ENCODE measurements at regions not wholly inside any gene's neighbourhood (a gene's known extent, or its start where the extent isn't known, plus 50 kb on each side); places are given as distances from the start of the nearest gene placed in this dataset.
"Not testable (repeated sequence)": the region's sequence is repeated elsewhere in the genome, so short reads cannot be mapped to it uniquely, and the experiment has no call there.

DNA sequence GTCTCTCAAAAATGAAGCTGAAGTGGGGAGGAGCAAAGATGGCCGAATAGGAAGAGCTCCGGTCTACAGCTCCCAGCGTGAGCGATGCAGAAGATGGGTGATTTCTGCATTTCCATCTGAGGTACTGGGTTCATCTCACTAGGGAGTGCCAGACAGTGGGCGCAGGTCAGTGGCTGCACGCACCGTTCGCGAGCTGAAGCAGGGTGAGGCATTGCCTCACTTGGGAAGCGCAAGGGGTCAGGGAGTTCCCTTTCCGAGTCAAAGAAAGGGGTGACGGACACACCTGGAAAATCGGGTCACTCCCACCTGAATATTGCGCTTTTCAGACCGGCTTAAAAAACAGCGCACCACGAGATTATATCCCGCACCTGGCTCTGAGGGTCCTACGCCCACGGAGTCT lies 132.8 kb downstream of the RSL24D1 start:
- not testable (repeated sequence) for H3K36me3 Mint-ChIP-seq (ENCODE audit: low read depth); H3K4me1 Mint-ChIP-seq (ENCODE audit: low read depth); H3K27me3 Mint-ChIP-seq; H3K4me3 Mint-ChIP-seq; H3K27ac Mint-ChIP-seq; DNase-seq
- H3K9me3 Mint-ChIP-seq, result peaks cover 18% of the 10 kb centered on the region

DNA sequence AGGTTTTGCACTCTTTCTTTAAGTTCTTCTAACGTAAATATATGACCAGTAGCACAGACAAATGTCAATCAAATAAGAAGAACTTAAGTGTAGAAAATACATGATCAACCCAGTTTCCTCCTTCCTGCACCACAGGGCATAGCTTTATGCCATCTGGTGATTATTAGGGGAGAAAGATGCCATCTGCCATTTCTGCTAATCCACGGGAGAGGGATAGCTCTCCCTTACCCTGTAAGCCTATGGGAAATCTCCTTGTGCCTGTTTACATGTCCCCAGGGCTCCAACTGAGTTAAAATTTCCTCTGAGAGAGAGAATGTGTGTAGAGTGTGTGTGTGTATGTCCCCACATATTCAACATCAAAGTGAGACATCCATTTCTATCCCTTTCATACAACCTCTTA lies 135.9 kb downstream of the RSL24D1 start:
- no peak overlapping the region for H3K4me3 Mint-ChIP-seq
- peaks cover 18% of the 10 kb centered on the region for H3K9me3 Mint-ChIP-seq
- H3K4me1 Mint-ChIP-seq (ENCODE audit: low read depth), result no peaks in the 10 kb centered on the region
- H3K27ac Mint-ChIP-seq, result no peak overlapping the region
- no peak for DNase-seq
- peaks cover 10% of the 10 kb centered on the region for H3K27me3 Mint-ChIP-seq
- no peaks in the 10 kb centered on the region for H3K36me3 Mint-ChIP-seq (ENCODE audit: low read depth)

DNA sequence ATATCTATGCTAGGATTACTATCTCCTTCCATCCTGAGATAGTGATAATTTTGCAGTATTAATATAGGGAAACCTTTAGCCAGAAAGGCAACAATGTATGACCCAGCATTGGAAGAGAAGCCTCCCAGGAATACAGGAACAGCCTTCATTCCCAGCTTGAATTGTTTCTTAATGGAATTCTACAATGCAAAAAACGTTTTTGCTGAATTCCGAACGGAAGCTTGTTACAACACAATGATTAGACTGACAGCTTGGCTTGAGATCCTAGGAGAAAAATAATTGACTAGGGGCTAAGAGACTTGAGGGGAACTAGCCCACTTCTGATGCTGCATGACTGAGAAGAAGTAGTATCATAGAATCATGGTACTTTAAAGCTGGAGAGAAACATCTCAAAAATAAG lies 140.2 kb downstream of the RSL24D1 start:
- no peak overlapping the region for H3K4me3 Mint-ChIP-seq
- peaks cover 20% of the 10 kb centered on the region for H3K27me3 Mint-ChIP-seq
- H3K4me1 Mint-ChIP-seq (ENCODE audit: low read depth), result no peaks in the 10 kb centered on the region
- no peak overlapping the region for H3K27ac Mint-ChIP-seq
- DNase-seq, result no peak
- H3K36me3 Mint-ChIP-seq (ENCODE audit: low read depth), result no peaks in the 10 kb centered on the region
- H3K9me3 Mint-ChIP-seq, result peaks cover 3% of the 10 kb centered on the region

DNA sequence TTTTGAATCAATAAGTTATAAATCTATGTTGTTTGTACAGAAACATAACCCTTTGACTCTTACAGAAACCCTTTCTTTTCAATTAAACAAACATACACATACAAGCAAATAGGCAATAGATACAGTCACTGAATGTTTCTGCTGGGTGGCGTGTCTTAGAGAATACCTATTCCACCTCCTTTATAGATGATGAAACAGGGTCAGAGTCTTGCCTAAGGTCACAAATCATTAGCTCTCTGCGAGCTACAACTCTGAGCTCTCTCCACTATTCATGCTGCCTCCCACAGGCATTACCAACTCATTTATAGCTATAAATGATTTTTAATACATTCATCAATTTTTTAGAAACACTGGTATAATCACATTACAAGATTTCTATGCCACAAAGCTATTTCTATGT lies 152.6 kb downstream of the RSL24D1 start:
- no peak overlapping the region for H3K4me3 Mint-ChIP-seq
- no peaks in the 10 kb centered on the region for H3K36me3 Mint-ChIP-seq (ENCODE audit: low read depth)
- DNase-seq, result no peak
- H3K4me1 Mint-ChIP-seq (ENCODE audit: low read depth), result no peaks in the 10 kb centered on the region
- no peaks in the 10 kb centered on the region for H3K9me3 Mint-ChIP-seq
- H3K27ac Mint-ChIP-seq, result no peak overlapping the region
- peaks cover 13% of the 10 kb centered on the region for H3K27me3 Mint-ChIP-seq

DNA sequence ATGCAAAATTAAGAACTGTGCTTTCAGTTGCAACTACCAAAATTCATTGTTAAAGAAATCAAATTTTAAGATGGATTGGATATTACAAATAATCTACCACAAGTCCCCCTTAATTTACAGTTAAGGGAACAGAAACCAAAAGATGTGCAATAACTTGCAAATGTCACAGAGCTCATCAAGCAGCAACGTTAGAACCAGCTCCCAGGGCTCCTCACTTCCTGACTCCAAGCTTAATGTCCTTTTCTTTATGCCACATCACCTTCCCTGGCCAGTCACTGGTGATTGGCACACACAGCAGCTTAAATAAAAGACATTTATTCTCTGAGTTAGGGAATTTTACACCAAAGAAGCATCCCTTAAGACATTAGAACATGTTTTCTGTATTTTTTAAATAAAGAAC lies 159.7 kb downstream of the RSL24D1 start:
- H3K27ac Mint-ChIP-seq, result no peak overlapping the region
- no peaks in the 10 kb centered on the region for H3K36me3 Mint-ChIP-seq (ENCODE audit: low read depth)
- H3K4me1 Mint-ChIP-seq (ENCODE audit: low read depth), result no peaks in the 10 kb centered on the region
- no peaks in the 10 kb centered on the region for H3K9me3 Mint-ChIP-seq
- DNase-seq, result no peak
- no peak overlapping the region for H3K4me3 Mint-ChIP-seq
- no peaks in the 10 kb centered on the region for H3K27me3 Mint-ChIP-seq

DNA sequence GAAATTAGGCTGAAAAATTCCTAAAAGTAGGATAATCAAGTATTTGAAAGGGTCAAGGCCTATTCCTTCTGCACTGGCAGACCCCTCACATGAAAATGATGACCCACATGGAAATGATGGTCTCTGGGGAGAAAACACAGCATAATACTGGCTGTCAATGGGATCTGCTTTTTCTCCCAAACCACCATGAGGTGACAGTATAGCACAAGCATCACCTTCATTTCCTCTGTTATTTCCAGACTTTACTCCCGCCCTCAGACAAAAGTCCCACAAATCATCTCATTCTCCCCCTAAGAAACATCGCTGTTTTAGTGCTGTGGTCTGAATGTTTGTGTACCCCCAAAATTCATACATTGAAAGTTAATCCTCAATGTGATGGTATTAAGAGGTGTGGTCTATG lies 161.0 kb downstream of the RSL24D1 start:
- no peak for DNase-seq
- Mint-ChIP-seq H3K36me3 (ENCODE audit: low read depth) (no peaks in the 10 kb centered on the region), H3K27ac (no peak overlapping the region), H3K4me3 (no peak overlapping the region), H3K4me1 (ENCODE audit: low read depth) (no peaks in the 10 kb centered on the region), H3K9me3 (no peaks in the 10 kb centered on the region), H3K27me3 (no peaks in the 10 kb centered on the region)

DNA sequence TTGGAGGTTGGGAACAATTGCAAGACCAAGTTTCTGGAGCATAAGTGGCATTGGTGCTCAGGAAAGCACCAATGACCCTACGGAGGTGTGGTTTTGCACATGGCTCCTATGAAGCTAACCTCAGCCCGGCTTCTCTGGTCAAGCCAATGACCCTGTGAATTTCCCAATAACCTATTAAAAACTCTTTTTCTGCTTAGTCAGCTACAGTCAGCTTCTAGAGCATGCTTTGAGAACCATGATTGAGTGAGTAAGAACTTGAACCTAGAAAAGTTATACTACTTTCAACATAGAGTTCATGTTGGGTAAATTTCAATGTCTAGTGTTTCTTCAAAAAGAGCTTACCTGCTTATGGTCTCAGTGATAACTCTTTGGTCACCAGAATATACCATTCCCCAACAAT lies 163.2 kb downstream of the RSL24D1 start:
- Mint-ChIP-seq H3K4me1 (ENCODE audit: low read depth) (no peaks in the 10 kb centered on the region), H3K27me3 (peaks cover 5% of the 10 kb centered on the region), H3K36me3 (ENCODE audit: low read depth) (no peaks in the 10 kb centered on the region), H3K9me3 (no peaks in the 10 kb centered on the region), H3K27ac (no peak overlapping the region), H3K4me3 (no peak overlapping the region)
- DNase-seq, result no peak

DNA sequence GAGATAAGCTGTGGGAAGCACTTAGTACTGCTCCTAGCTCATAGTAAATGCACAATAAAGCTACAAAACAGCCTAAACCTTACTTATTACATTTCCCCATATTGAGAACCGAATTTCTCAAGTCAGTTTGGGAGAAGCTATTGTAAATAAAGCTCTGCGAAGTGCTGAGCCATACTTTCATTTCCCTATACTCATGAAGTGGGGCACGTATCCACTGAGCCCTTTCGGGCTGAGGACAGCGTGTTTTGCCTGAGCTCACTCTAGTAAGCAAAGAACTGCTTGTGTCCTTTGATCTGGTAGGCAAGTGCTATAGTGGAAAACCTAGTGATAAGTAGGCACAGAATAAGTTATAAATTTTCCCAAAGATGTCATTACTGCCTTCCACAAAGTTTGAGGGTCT lies 165.0 kb downstream of the RSL24D1 start:
- Mint-ChIP-seq H3K4me3 (no peak overlapping the region), H3K4me1 (ENCODE audit: low read depth) (no peaks in the 10 kb centered on the region), H3K9me3 (no peaks in the 10 kb centered on the region), H3K27ac (no peak overlapping the region), H3K36me3 (ENCODE audit: low read depth) (no peaks in the 10 kb centered on the region), H3K27me3 (peaks cover 10% of the 10 kb centered on the region)
- no peak for DNase-seq

DNA sequence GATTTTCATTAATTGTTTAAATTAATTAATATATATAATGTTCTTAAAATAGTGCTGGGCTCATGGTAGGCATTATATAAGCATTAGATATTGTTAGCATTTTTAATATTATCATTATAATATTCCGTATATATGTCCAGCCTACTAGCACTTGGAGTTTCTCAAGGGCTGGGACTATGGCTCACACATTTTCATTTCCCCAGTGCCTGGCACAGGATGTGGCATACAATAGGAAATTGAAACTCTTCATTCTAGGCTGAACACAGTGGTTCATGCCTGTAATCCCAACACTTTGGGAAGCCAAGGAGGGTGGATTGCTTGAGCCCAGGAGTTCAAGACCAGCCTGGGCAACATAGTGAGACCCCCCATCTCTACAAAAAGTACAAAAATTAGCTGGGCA lies 170.4 kb downstream of the RSL24D1 start:
- H3K9me3 Mint-ChIP-seq, result no peaks in the 10 kb centered on the region
- H3K36me3 Mint-ChIP-seq (ENCODE audit: low read depth), result no peaks in the 10 kb centered on the region
- DNase-seq, result no peak
- no peaks in the 10 kb centered on the region for H3K4me1 Mint-ChIP-seq (ENCODE audit: low read depth)
- no peak overlapping the region for H3K4me3 Mint-ChIP-seq
- H3K27ac Mint-ChIP-seq, result no peak overlapping the region
- peaks cover 26% of the 10 kb centered on the region for H3K27me3 Mint-ChIP-seq

DNA sequence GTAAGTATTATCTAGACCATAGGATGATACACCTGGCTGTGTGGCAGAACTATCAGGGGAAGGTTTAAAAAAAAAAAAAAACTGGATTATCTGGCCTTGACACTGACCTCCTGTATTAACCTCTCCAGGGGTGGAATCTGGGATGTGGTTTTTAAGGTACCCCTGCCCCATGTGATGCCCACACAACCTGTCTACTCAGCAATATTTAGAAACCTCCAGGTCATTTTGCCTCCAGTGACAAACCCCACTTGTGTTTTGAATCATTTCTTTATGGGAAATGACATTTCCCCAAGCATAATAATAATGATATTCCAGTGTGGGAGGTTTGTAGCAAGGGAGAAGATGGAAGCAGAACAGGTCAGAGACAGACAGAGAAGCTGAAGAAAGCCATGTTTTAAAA lies 179.1 kb downstream of the RSL24D1 start:
- Mint-ChIP-seq H3K27me3 (peaks cover 6% of the 10 kb centered on the region), H3K27ac (no peak overlapping the region), H3K9me3 (no peaks in the 10 kb centered on the region), H3K36me3 (ENCODE audit: low read depth) (no peaks in the 10 kb centered on the region), H3K4me1 (ENCODE audit: low read depth) (no peaks in the 10 kb centered on the region), H3K4me3 (no peak overlapping the region)
- DNase-seq, result no peak

DNA sequence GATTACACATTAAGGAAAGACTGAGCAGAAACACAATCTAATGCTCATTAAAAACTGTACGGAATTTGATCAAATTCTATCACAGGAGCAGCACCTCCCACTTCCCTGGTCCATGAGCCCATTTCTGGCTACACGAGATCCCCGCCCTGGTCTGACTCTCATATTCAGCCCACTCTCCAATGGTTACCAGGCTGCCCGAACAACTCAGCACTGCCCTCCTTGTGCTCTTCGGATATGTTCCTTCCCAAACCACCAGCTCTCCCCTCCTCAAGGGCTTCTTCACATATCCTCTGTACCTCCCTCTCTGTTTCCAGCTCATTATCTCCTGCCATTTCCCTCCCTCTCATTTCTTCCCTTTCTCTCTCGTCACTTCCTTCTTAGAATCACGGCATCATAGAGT lies 180.5 kb downstream of the RSL24D1 start:
- Mint-ChIP-seq H3K4me1 (ENCODE audit: low read depth) (no peaks in the 10 kb centered on the region), H3K4me3 (no peak overlapping the region), H3K36me3 (ENCODE audit: low read depth) (no peaks in the 10 kb centered on the region), H3K27me3 (peaks cover 6% of the 10 kb centered on the region), H3K9me3 (no peaks in the 10 kb centered on the region), H3K27ac (no peak overlapping the region)
- DNase-seq, result no peak

DNA sequence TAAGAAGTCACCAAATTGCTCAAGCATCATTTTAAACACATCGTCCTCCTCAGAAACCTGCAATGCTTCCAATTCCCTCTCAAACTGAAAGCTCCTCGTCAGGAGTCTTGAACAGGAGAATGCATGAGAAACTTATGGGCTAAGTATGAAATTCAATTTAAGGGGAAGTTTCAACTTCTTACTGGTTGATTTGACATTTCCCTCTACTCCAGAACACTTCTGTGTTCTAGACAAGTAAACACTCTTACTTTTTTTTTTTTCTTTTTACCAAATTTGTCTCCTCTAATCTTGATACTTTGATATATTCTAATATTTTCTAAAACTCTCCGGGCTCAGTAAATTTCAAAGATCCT lies 181.7 kb downstream of the RSL24D1 start:
- H3K4me1 Mint-ChIP-seq (ENCODE audit: low read depth), result no peaks in the 10 kb centered on the region
- H3K27ac Mint-ChIP-seq, result no peak overlapping the region
- no peaks in the 10 kb centered on the region for H3K9me3 Mint-ChIP-seq
- peaks cover 6% of the 10 kb centered on the region for H3K27me3 Mint-ChIP-seq
- no peak overlapping the region for H3K4me3 Mint-ChIP-seq
- H3K36me3 Mint-ChIP-seq (ENCODE audit: low read depth), result no peaks in the 10 kb centered on the region
- no peak for DNase-seq

DNA sequence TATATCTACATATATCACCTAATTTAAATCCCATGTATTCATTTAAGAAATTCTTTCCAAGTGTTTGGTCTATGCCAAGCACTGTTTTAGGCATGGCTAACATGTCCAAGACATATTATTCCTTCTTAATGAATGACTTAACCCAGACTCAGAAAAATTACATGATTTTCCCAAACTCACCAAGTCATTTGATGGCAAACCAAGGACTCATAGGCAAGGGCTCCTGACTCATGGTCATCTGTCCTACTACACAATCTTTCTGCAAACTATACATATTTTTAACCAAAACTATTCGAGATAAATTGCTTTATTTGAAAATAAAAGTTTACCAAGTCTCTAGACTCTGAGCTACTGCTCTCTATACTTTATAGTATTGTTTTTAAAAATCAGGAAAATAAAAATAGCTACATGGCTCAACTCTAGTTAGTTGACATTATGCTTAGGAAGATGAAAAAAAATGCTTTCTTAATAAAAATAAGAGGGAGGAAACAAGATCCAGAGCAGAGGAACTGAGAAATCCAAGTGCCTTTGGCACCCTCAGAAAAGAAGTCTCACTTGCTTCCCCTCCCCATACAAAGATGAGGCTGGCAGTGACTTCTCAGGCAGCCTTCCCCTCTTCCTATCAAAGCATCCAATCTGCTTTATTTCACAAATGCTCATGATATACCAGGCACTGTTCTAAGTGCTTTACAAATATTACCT lies 182.2 kb downstream of the RSL24D1 start:
- no peak overlapping the region for H3K4me3 Mint-ChIP-seq
- no peaks in the 10 kb centered on the region for H3K4me1 Mint-ChIP-seq (ENCODE audit: low read depth)
- H3K36me3 Mint-ChIP-seq (ENCODE audit: low read depth), result no peaks in the 10 kb centered on the region
- H3K9me3 Mint-ChIP-seq, result no peaks in the 10 kb centered on the region
- no peak overlapping the region for H3K27ac Mint-ChIP-seq
- H3K27me3 Mint-ChIP-seq, result peaks cover 6% of the 10 kb centered on the region
- no peak for DNase-seq

DNA sequence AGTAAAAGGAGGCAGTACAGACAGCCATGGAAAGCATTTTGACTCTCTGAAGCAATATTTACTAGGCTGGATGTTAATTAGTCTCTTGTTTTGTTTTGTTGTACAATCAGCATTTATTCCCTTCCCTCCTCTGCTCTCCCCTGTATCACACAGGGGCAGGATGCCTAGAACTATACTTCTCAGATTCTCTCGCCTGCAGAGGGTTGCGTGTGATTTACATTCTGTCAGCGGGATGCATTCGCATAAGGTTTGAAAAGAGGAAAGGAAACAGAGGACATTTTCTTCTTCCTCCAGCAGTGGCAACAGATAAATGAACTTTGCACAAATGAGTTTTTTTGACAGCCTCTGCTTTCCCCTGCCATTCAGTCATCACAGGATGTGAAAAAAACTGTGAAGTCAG lies 188.3 kb downstream of the RSL24D1 start:
- Mint-ChIP-seq H3K27ac (no peak overlapping the region), H3K36me3 (ENCODE audit: low read depth) (no peaks in the 10 kb centered on the region), H3K27me3 (peaks cover 2% of the 10 kb centered on the region), H3K9me3 (no peaks in the 10 kb centered on the region), H3K4me1 (ENCODE audit: low read depth) (no peaks in the 10 kb centered on the region), H3K4me3 (no peak overlapping the region)
- no peak for DNase-seq

DNA sequence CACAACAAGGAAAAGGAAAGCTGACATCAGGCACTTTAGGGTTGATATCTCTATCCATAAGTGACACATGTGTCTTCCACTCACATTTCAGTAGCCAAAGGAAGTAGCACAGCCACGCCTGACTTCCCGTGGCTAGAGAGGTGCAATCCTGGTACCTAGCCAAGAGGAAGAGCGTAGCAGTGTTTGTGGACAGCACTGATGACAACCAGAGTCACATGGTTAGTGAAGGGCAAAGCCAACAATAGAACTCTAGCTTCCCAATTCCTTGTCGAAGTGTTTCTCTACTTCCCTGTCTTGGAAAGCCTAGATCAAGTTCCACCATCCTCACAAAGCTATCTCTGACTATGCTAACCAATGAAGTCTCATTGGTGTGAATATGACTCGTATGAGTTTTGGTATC lies 189.2 kb downstream of the RSL24D1 start:
- H3K4me3 Mint-ChIP-seq, result no peak overlapping the region
- no peaks in the 10 kb centered on the region for H3K9me3 Mint-ChIP-seq
- H3K36me3 Mint-ChIP-seq (ENCODE audit: low read depth), result no peaks in the 10 kb centered on the region
- no peak for DNase-seq
- H3K27me3 Mint-ChIP-seq, result peaks cover 2% of the 10 kb centered on the region
- no peak overlapping the region for H3K27ac Mint-ChIP-seq
- no peaks in the 10 kb centered on the region for H3K4me1 Mint-ChIP-seq (ENCODE audit: low read depth)

DNA sequence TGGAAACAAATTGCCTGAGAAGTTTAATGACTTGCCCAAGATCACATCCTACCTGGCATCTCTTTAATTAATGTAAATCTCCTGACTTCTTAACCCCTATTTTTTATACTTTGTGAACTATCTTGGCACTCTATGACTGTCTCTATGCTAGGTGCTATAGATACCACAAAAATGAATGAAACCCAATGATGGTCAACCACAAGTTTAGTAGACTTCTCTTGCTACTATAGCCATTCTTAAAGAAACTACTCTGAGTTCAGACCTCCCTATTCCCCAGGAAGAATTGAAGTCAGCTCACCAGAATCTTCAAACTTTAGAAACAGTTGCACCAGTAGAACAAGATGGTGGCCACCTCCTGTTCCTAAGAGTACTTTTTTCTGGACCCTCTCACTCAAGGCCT lies 191.1 kb downstream of the RSL24D1 start:
- H3K36me3 Mint-ChIP-seq (ENCODE audit: low read depth), result no peaks in the 10 kb centered on the region
- H3K27ac Mint-ChIP-seq, result no peak overlapping the region

More for the DNA sequence above, 191.1 kb downstream of the RSL24D1 start:
- peaks cover 2% of the 10 kb centered on the region for H3K27me3 Mint-ChIP-seq
- no peak for DNase-seq
- H3K4me3 Mint-ChIP-seq, result no peak overlapping the region
- H3K9me3 Mint-ChIP-seq, result no peaks in the 10 kb centered on the region
- no peaks in the 10 kb centered on the region for H3K4me1 Mint-ChIP-seq (ENCODE audit: low read depth)

Measured in activated T-cell treated with anti-CD3 and anti-CD28 coated beads, Interleukin-2, amount 50 U/mL, for 24 hours (primary cell).